ENCODE measurements at regions not wholly inside any gene's neighbourhood (a gene's known extent, or its start where the extent isn't known, plus 50 kb on each side); places are given as distances from the start of the nearest gene placed in this dataset.

- H2AK5ac ChIP-seq (ENCODE audit: low read depth, low read length) = no peak overlapping the region
- TF ChIP-seq SIN3A (conservative IDR thresholded peaks at IDR 0.05 in 1 of 2, IDR thresholded peaks at IDR 0.05 in 1 of 2; ENCODE audit: low read depth in 1 of 2, low read length in 2 of 2) = no peak
- no peaks in the 10 kb centered on the region for H4K20me1 ChIP-seq (replicated peaks in 1 of 2; ENCODE audit: control insufficient read depth in 1 of 2, insufficient read depth in 2 of 2, low read length in 2 of 2)
- H3K79me2 ChIP-seq (ENCODE audit: control insufficient read depth in 1 of 2, insufficient read depth in 2 of 2, low read length in 2 of 2) = no peaks in the 10 kb centered on the region
- no peak overlapping the region for H3K4ac ChIP-seq (replicated peaks; ENCODE audit: insufficient read length, low read depth, low read length)
- H2BK12ac ChIP-seq (ENCODE audit: low read depth, low read length) = no peak overlapping the region
- H3K4me2 ChIP-seq (ENCODE audit: insufficient read depth in 1 of 2, low read depth in 2 of 2, low read length in 2 of 2) = no peak overlapping the region
- FAIRE-seq (no peak), DNase-seq (ENCODE audit: low read depth in 1 of 2, low spot score in 2 of 2) (no peak)
- H4K5ac ChIP-seq (ENCODE audit: insufficient read length, low read depth, low read length) = no peak overlapping the region
- H3K36me3 ChIP-seq (ENCODE audit: control insufficient read depth in 2 of 4, insufficient read depth in 4 of 4, low read length in 3 of 4) = no peaks in the 10 kb centered on the region
- H4K8ac ChIP-seq (ENCODE audit: extremely low read depth, insufficient read depth, low read length) = no peak overlapping the region
- no peak overlapping the region for H3K9ac ChIP-seq (replicated peaks in 1 of 4; ENCODE audit: extremely low read depth in 1 of 4, low read depth in 3 of 4, low read length in 3 of 4)
- H3K14ac ChIP-seq (ENCODE audit: insufficient read length) = no peak overlapping the region
- H3K9me3 ChIP-seq (ENCODE audit: insufficient read depth in 2 of 2, low read depth in 1 of 2, low read length in 1 of 2) = no peaks in the 10 kb centered on the region
- no peak overlapping the region for H2BK15ac ChIP-seq (ENCODE audit: low read length)
- CTCF ChIA-PET (ENCODE audit: partially characterized antibody) = no interaction called here
- H3K56ac ChIP-seq (replicated peaks; ENCODE audit: insufficient read length, low read depth, low read length) = no peak overlapping the region
- H3K23me2 ChIP-seq (ENCODE audit: low read depth, low read length) = no peaks in the 10 kb centered on the region
- no peak overlapping the region for H2BK120ac ChIP-seq (replicated peaks; ENCODE audit: low read depth, low read length)
- no peak overlapping the region for H4K91ac ChIP-seq (replicated peaks; ENCODE audit: insufficient read length, low read length)
- H3K79me1 ChIP-seq (ENCODE audit: low read depth, low read length) = no peaks in the 10 kb centered on the region
- no peaks in the 10 kb centered on the region for H3K27me3 ChIP-seq (replicated peaks in 1 of 4; ENCODE audit: control insufficient read depth in 3 of 4, extremely low read depth in 1 of 4, insufficient read depth in 3 of 4, low read length in 3 of 4)
- no peak overlapping the region for H3K4me3 ChIP-seq (ENCODE audit: extremely low read depth in 1 of 4, insufficient read depth in 2 of 4, low read depth in 3 of 4, low read length in 4 of 4)
- 96% methylated on average over 2 of the region's 2 CpGs; no CpG with 5 or more reads in 1 of the 2 experiments for WGBS, 2 experiments (ENCODE audit: extremely low coverage in 1 of 2, insufficient coverage in 1 of 2, insufficient read length in 1 of 2, insufficient replicate concordance in 2 of 2, low coverage in 1 of 2, low lambda C conversion rate in 2 of 2, missing lambda C conversion rate in 1 of 2)
- no peaks in the 10 kb centered on the region for H3K4me1 ChIP-seq (replicated peaks in 1 of 4; ENCODE audit: control insufficient read depth in 3 of 4, insufficient read depth in 4 of 4, low read length in 3 of 4)
- H3K18ac ChIP-seq (ENCODE audit: extremely low read depth, low read length) = no peak overlapping the region
- H2AFZ ChIP-seq (ENCODE audit: low read length) = no peak overlapping the region
- H3K23ac ChIP-seq (ENCODE audit: insufficient read length) = no peak overlapping the region
- H2BK5ac ChIP-seq (ENCODE audit: low read depth, low read length) = no peak overlapping the region
- POLR2A ChIA-PET (ENCODE audit: partially characterized antibody) = no interaction called here
- no peak overlapping the region for H2BK20ac ChIP-seq (ENCODE audit: low read length)
- H3K27ac ChIP-seq (ENCODE audit: low read depth, low read length) = no peak overlapping the region
Observed at GRCh38 chr5:96023518-96023917, 61.9 kb upstream of the ELL2 start.

Data from H1 (cell line).